GM12873 (cell line): ENCODE measurements at regions not wholly inside any gene's neighbourhood (a gene's known extent, or its start where the extent isn't known, plus 50 kb on each side); places are given as distances from the start of the nearest gene placed in this dataset.

ENCODE experiments used
- CTCF ChIP-seq: IDR thresholded peaks from 2 replicates; pipeline ENCODE4 v1.5.1; 2012; ENCODE audit warnings: low read depth, mild to moderate bottlenecking, moderate library complexity, low read length, control low read depth; ENCODE audit not compliant: insufficient read depth; ENCODE audit errors: missing control alignments

- no peak for TF ChIP-seq CTCF
Measured at GRCh38 chr2:199603721-199604291, 146.1 kb upstream of the SATB2 start.

- TF ChIP-seq CTCF, result no peak
Measured at GRCh38 chr2:199602896-199603717, 145.4 kb upstream of the SATB2 start.

- TF ChIP-seq CTCF, result peak; percentile 8
Measured at GRCh38 chr2:199602271-199602895, 144.6 kb upstream of the SATB2 start.

GRCh38 chr2:199596549-199596948 lies 138.8 kb upstream of the SATB2 start:
- peak; percentile 47 for TF ChIP-seq CTCF

GRCh38 chr2:199594443-199594842 lies 136.7 kb upstream of the SATB2 start:
- TF ChIP-seq CTCF, result no peak

GRCh38 chr2:199591826-199592225 lies 134.1 kb upstream of the SATB2 start:
- TF ChIP-seq CTCF, result no peak
